ENCODE measurements at regions not wholly inside any gene's neighbourhood (a gene's known extent, or its start where the extent isn't known, plus 50 kb on each side); places are given as distances from the start of the nearest gene placed in this dataset.

DNA sequence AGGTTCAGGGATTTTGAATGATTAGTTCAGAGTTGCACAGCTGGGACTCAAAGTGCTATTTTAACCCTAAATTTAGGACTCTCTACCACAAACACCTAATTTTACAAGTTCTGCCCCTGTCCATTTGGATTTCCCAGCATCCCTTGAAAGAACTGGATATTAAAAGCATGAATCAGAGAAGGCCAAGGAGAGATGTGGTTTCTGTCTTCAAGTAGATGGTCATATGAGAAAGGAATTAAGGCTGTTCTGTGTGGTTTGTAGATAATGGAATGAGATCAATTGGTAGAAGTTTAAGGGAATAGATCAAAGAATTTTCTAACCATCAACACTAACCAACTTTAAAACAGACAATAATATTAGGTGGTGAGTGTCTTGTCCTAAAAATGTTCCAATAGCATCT, 106.4 kb upstream of the TENM4 start:
- Mint-ChIP-seq H3K4me1 (ENCODE audit: insufficient read depth, unreplicated experiment) (no peaks in the 10 kb centered on the region), H3K9me3 (ENCODE audit: unreplicated experiment) (no peaks in the 10 kb centered on the region), H3K36me3 (ENCODE audit: insufficient read depth, unreplicated experiment) (no peaks in the 10 kb centered on the region), H3K4me3 (ENCODE audit: unreplicated experiment) (no peak overlapping the region), H3K27ac (ENCODE audit: low read depth, unreplicated experiment) (no peak overlapping the region), H3K27me3 (ENCODE audit: insufficient read depth, unreplicated experiment) (no peaks in the 10 kb centered on the region)
- POLR2A ChIA-PET = no interaction called here
- intact Hi-C loops (cut with micrococcal nuclease) = no loop called here
- no peak for TF ChIP-seq CTCF (IDR thresholded peaks at IDR 0.05; ENCODE audit: unreplicated experiment)
- DNase-seq (ENCODE audit: unreplicated experiment) = no peak
- no TSS peak for BruUV-seq (replicated peaks)
- CTCF ChIA-PET = no interaction called here

DNA sequence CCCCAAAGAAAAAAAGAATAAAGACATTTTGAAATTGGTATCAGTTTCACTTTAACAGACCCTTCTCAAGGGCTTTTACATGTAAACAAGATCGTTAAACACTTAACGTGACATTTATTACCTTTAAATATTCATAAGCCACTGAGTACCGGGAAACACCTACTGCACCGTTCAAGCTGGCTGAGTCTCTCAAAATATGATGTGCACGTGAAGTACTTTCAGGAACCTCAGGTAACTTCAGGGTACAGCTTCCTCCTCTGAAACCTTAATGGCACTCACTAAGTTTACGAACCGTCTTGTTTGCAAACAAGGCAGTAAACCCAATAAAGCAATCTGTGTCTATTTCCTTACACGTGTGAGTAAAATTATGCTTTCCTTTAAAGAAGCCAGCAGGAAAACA, 105.5 kb upstream of the TENM4 start:
- H3K4me1 Mint-ChIP-seq (ENCODE audit: insufficient read depth, unreplicated experiment) = no peaks in the 10 kb centered on the region
- H3K27me3 Mint-ChIP-seq (ENCODE audit: insufficient read depth, unreplicated experiment) = no peaks in the 10 kb centered on the region
- TF ChIP-seq CTCF (IDR thresholded peaks at IDR 0.05; ENCODE audit: unreplicated experiment) = no peak
- BruUV-seq (replicated peaks) = no TSS peak
- no peaks in the 10 kb centered on the region for H3K36me3 Mint-ChIP-seq (ENCODE audit: insufficient read depth, unreplicated experiment)
- no peak for DNase-seq (ENCODE audit: unreplicated experiment)
- no peaks in the 10 kb centered on the region for H3K9me3 Mint-ChIP-seq (ENCODE audit: unreplicated experiment)
- ChIA-PET POLR2A (no interaction called here), CTCF (no interaction called here)
- no peak overlapping the region for H3K4me3 Mint-ChIP-seq (ENCODE audit: unreplicated experiment)
- intact Hi-C loops (cut with micrococcal nuclease) = no loop called here
- H3K27ac Mint-ChIP-seq (ENCODE audit: low read depth, unreplicated experiment) = no peak overlapping the region

DNA sequence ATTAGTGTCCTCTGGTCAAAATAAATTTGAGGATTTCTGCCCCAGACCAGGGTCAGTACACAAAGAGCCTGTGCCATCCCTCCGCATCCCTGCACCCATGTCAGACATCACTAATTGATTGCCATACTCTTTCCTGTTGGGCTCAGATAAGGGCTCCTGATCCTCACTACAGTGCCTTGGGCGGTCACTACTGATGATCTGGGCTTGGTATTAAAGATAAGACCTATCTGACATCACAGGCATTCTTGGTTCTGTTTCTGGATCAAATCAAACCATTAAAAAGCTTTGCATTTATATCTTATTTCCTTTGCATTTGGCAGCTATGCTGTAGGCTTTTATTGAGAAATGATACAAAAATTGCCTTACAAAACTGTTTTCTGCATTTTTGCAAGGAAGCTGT, 103.5 kb upstream of the TENM4 start:
- no TSS peak for BruUV-seq (replicated peaks)
- Mint-ChIP-seq H3K36me3 (ENCODE audit: insufficient read depth, unreplicated experiment) (no peaks in the 10 kb centered on the region), H3K27me3 (ENCODE audit: insufficient read depth, unreplicated experiment) (no peaks in the 10 kb centered on the region), H3K9me3 (ENCODE audit: unreplicated experiment) (no peaks in the 10 kb centered on the region), H3K4me1 (ENCODE audit: insufficient read depth, unreplicated experiment) (no peaks in the 10 kb centered on the region), H3K4me3 (ENCODE audit: unreplicated experiment) (no peak overlapping the region), H3K27ac (ENCODE audit: low read depth, unreplicated experiment) (no peak overlapping the region)
- TF ChIP-seq CTCF (IDR thresholded peaks at IDR 0.05; ENCODE audit: unreplicated experiment) = no peak
- intact Hi-C loops (cut with micrococcal nuclease) = no loop called here
- CTCF ChIA-PET = interaction anchor here (0.5 to 1.0 kb wide), 2 partner anchors 41 to 51 kb away, joined by 3 to 4 read pairs; no protein-coding TSS in a partner anchor
- DNase-seq (ENCODE audit: unreplicated experiment) = no peak
- POLR2A ChIA-PET = no interaction called here

- H3K27me3 Mint-ChIP-seq (ENCODE audit: insufficient read depth, unreplicated experiment) = no peaks in the 10 kb centered on the region
- H3K4me3 Mint-ChIP-seq (ENCODE audit: unreplicated experiment) = no peak overlapping the region
- no peaks in the 10 kb centered on the region for H3K36me3 Mint-ChIP-seq (ENCODE audit: insufficient read depth, unreplicated experiment)
- BruUV-seq (replicated peaks) = no TSS peak
- intact Hi-C loops (cut with micrococcal nuclease) = no loop called here
- ChIA-PET POLR2A (no interaction called here), CTCF (interaction anchor here (0.6 kb wide), 1 partner anchor 70 kb away, joined by 3 read pairs; no protein-coding TSS in a partner anchor)
- H3K4me1 Mint-ChIP-seq (ENCODE audit: insufficient read depth, unreplicated experiment) = peaks cover 6% of the 10 kb centered on the region
- no peak for TF ChIP-seq CTCF (IDR thresholded peaks at IDR 0.05; ENCODE audit: unreplicated experiment)
- DNase-seq (ENCODE audit: unreplicated experiment) = no peak
- no peak overlapping the region for H3K27ac Mint-ChIP-seq (ENCODE audit: low read depth, unreplicated experiment)
- H3K9me3 Mint-ChIP-seq (ENCODE audit: unreplicated experiment) = no peaks in the 10 kb centered on the region
Measured at GRCh38 chr11:79543101-79543500, 102.3 kb upstream of the TENM4 start.

All from MCF 10A (cell line).